ENCODE measurements at regions not wholly inside any gene's neighbourhood (a gene's known extent, or its start where the extent isn't known, plus 50 kb on each side); places are given as distances from the start of the nearest gene placed in this dataset.

GRCh38 chr7:96915029-96915428, 90.3 kb upstream of the DLX6 start:
- no peak for TF ChIP-seq POLR2A (IDR thresholded peaks at IDR 0.05)
- no peak for TF ChIP-seq CTCF (IDR thresholded peaks at IDR 0.05)
